ENCODE measurements at regions not wholly inside any gene's neighbourhood (a gene's known extent, or its start where the extent isn't known, plus 50 kb on each side); places are given as distances from the start of the nearest gene placed in this dataset.

GRCh38 chr6:166079841-166080240 lies 87.8 kb downstream of the TBXT start:
- Histone ChIP-seq H3K9me3 (ENCODE audit: control insufficient read depth in 4 of 4, insufficient read depth in 3 of 4, low read length in 3 of 4) (no peaks in the 10 kb centered on the region), H3K27me3 (ENCODE audit: control insufficient read depth in 3 of 3, insufficient read depth in 3 of 3, low read length in 2 of 3) (peaks cover 0 to 2% (median 0%) of the 10 kb centered on the region in 3 donors), H3K4me3 (no peak overlapping the region), H3K27ac (ENCODE audit: low read depth in 1 of 2, low read length in 1 of 2) (no peak overlapping the region), H3K9ac (ENCODE audit: insufficient read depth in 1 of 2, low read length in 2 of 2) (no peak overlapping the region), H3K36me3 (ENCODE audit: control insufficient read depth in 4 of 4, insufficient read depth in 4 of 4, low read length in 4 of 4) (no peaks in the 10 kb centered on the region), H3K4me1 (ENCODE audit: control insufficient read depth in 5 of 5, insufficient read depth in 5 of 5, low read length in 5 of 5) (no peaks in the 10 kb centered on the region)
- TF ChIP-seq, protein P1, sequence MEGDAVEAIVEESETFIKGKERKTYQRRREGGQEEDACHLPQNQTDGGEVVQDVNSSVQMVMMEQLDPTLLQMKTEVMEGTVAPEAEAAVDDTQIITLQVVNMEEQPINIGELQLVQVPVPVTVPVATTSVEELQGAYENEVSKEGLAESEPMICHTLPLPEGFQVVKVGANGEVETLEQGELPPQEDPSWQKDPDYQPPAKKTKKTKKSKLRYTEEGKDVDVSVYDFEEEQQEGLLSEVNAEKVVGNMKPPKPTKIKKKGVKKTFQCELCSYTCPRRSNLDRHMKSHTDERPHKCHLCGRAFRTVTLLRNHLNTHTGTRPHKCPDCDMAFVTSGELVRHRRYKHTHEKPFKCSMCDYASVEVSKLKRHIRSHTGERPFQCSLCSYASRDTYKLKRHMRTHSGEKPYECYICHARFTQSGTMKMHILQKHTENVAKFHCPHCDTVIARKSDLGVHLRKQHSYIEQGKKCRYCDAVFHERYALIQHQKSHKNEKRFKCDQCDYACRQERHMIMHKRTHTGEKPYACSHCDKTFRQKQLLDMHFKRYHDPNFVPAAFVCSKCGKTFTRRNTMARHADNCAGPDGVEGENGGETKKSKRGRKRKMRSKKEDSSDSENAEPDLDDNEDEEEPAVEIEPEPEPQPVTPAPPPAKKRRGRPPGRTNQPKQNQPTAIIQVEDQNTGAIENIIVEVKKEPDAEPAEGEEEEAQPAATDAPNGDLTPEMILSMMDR (IDR thresholded peaks at IDR 0.05; ENCODE audit: control extremely low read depth, extremely low read depth) = no peak
- 86 to 91% methylated on average over 6 of the region's 6 CpGs for WGBS, 2 donors
- DNase-seq (no peak), ATAC-seq (ENCODE audit: insufficient read depth, low FRiP score) (no peak)

DNA sequence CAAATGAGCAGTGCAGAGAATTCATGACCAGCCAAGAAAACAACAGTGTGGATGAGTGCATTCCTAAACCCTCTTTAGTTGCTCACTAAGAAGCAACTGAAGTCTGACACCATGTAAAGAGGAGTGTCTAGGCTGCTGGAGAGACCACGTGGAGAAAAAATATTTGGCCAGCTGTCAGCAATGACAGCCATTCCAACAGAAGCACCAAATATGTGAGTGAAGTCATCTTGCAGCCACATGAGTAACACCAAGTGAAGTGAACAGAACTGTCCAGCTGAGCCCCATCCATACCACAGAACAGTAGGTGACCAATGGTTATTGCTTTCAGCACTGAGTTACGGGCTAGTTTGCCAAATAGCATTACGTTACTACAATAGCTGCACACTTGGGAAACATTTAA lies 89.4 kb downstream of the TBXT start:
- Histone ChIP-seq H3K36me3 (ENCODE audit: control insufficient read depth in 4 of 4, insufficient read depth in 4 of 4, low read length in 4 of 4) (no peaks in the 10 kb centered on the region), H3K27me3 (ENCODE audit: control insufficient read depth in 3 of 3, insufficient read depth in 3 of 3, low read length in 2 of 3) (no peaks in the 10 kb centered on the region), H3K4me1 (ENCODE audit: control insufficient read depth in 5 of 5, insufficient read depth in 5 of 5, low read length in 5 of 5) (no peaks in the 10 kb centered on the region), H3K4me3 (no peak overlapping the region), H3K27ac (ENCODE audit: low read depth in 1 of 2, low read length in 1 of 2) (no peak overlapping the region), H3K9me3 (ENCODE audit: control insufficient read depth in 4 of 4, insufficient read depth in 3 of 4, low read length in 3 of 4) (peaks cover 0 to 2% (median 0%) of the 10 kb centered on the region in 4 donors), H3K9ac (ENCODE audit: insufficient read depth in 1 of 2, low read length in 2 of 2) (no peak overlapping the region)
- ATAC-seq (ENCODE audit: insufficient read depth, low FRiP score) = no peak
- WGBS, 2 donors = 65 to 79% methylated on average over 3 of the region's 3 CpGs
- DNase-seq = peak in 2 of 3 donors; percentile 24
- TF ChIP-seq, protein P1 (IDR thresholded peaks at IDR 0.05; ENCODE audit: control extremely low read depth, extremely low read depth) = no peak

DNA sequence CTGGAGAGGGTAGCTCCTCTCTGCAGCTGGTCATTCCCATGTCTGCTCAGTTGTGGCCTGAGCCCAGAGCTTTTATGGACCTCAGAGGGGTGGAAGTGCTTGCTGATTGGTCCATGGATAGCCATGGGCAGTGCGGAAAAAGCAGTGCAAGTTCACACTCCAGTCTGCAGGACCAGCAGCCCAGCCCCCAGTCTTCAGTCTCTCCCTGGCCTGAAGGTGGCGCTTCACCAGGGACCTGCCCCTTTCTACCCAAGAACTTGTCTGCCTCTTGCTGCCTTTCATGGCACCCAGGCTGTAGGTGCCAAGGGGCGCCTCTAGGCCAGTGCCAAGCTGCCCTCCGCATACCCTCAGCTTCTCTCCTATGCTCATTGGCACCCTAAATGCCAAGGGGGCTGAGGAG lies 91.0 kb downstream of the TBXT start:
- H3K9ac ChIP-seq (ENCODE audit: insufficient read depth in 1 of 2, low read length in 2 of 2) = no peak overlapping the region
- ATAC-seq (ENCODE audit: insufficient read depth, low FRiP score) (no peak), DNase-seq (no peak)
- no peak overlapping the region for H3K4me3 ChIP-seq
- H3K36me3 ChIP-seq (ENCODE audit: control insufficient read depth in 4 of 4, insufficient read depth in 4 of 4, low read length in 4 of 4) = no peaks in the 10 kb centered on the region
- 71 to 80% methylated on average over 4 of the region's 4 CpGs for WGBS, 2 donors
- no peaks in the 10 kb centered on the region for H3K4me1 ChIP-seq (ENCODE audit: control insufficient read depth in 5 of 5, insufficient read depth in 5 of 5, low read length in 5 of 5)
- TF ChIP-seq, protein P1 (IDR thresholded peaks at IDR 0.05; ENCODE audit: control extremely low read depth, extremely low read depth) = no peak
- no peak overlapping the region for H3K27ac ChIP-seq (ENCODE audit: low read depth in 1 of 2, low read length in 1 of 2)
- peaks cover 0 to 5% (median 0%) of the 10 kb centered on the region in 4 donors for H3K9me3 ChIP-seq (ENCODE audit: control insufficient read depth in 4 of 4, insufficient read depth in 3 of 4, low read length in 3 of 4)
- H3K27me3 ChIP-seq (ENCODE audit: control insufficient read depth in 3 of 3, insufficient read depth in 3 of 3, low read length in 2 of 3) = no peaks in the 10 kb centered on the region

- no peak overlapping the region for H3K27ac ChIP-seq (ENCODE audit: low read depth in 1 of 2, low read length in 1 of 2)
- 92 to 94% methylated on average over 5 of the region's 5 CpGs for WGBS, 2 donors
- no peak overlapping the region for H3K4me3 ChIP-seq
- TF ChIP-seq, protein P1 (IDR thresholded peaks at IDR 0.05; ENCODE audit: control extremely low read depth, extremely low read depth) = no peak
- H3K4me1 ChIP-seq (ENCODE audit: control insufficient read depth in 5 of 5, insufficient read depth in 5 of 5, low read length in 5 of 5) = no peaks in the 10 kb centered on the region
- H3K9ac ChIP-seq (ENCODE audit: insufficient read depth in 1 of 2, low read length in 2 of 2) = no peak overlapping the region
- ATAC-seq (ENCODE audit: insufficient read depth, low FRiP score) (no peak), DNase-seq (no peak)
- H3K9me3 ChIP-seq (ENCODE audit: control insufficient read depth in 4 of 4, insufficient read depth in 3 of 4, low read length in 3 of 4) = peaks cover 0 to 5% (median 0%) of the 10 kb centered on the region in 4 donors
- no peaks in the 10 kb centered on the region for H3K27me3 ChIP-seq (ENCODE audit: control insufficient read depth in 3 of 3, insufficient read depth in 3 of 3, low read length in 2 of 3)
- H3K36me3 ChIP-seq (ENCODE audit: control insufficient read depth in 4 of 4, insufficient read depth in 4 of 4, low read length in 4 of 4) = no peaks in the 10 kb centered on the region
Measured at GRCh38 chr6:166075925-166076324, 91.7 kb downstream of the TBXT start.
